ENCODE measurements at regions not wholly inside any gene's neighbourhood (a gene's known extent, or its start where the extent isn't known, plus 50 kb on each side); places are given as distances from the start of the nearest gene placed in this dataset.
"Not testable (repeated sequence)": the region's sequence is repeated elsewhere in the genome, so short reads cannot be mapped to it uniquely, and the experiment has no call there.

DNA sequence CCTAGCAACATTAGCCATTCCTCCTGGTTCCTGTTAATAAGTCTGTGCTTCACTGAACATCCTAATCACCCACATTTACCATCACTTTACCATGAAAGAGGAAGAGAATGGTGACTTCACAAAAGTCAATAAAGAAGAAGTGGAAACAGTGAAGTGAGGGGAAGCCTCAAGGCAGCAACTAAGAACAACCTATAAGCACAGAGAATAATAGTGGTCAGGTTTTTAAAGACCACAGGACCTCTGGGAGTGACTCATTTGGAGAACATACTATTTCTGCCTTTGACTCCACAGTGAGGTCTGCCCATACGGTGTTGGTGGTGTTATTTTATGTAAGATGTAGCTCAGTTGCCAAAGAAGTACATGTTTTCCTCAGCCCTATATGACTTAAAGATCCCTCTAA, 86.0 kb upstream of the TET2 start:
- DNase-seq = peak; percentile 66

DNA sequence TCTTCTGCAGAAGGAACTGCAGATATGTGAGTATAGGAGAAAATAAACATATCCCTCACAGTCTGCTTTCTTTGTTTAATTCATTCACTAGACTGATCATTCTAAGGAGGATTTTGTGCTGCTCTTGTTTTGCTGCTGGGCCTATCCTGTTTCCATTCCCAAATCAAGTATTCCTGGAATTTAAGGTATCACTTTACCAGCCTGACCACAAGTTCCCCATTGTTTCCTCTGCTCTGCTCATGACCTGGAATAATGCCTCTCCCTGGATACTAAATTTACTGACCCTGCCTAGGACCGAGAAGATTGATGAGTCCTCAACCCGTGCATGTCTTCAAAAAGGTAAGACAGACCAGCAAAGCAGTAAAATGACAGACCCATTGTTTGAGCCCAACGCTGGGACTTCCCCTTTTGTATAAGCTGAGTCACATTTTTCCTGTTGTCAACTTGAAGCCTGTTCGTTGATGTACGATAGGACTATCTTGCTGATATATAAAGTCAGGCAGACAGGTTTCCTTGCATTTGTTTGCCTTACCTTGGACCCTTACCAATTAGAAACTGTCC, 85.5 kb upstream of the TET2 start:
- peak; percentile 36 for DNase-seq

DNA sequence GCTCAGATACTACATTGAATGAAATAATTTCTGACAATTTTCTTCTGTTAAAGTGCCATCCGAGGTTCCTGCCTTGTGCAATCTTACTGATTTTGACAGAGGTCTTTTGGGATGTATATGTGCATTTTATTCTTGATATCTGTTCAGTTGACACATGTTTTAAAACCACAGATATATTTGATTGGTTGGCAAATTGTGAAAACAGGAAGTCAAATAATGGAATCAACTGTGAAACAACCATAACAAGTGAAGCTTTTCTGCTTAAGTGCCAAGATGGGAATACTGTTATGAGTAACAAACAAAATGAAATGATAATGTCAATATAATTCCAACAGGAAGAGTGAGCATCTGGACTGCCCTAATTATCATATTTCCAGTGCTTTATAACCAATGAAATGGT, 84.9 kb upstream of the TET2 start:
- DNase-seq = no peak

DNA sequence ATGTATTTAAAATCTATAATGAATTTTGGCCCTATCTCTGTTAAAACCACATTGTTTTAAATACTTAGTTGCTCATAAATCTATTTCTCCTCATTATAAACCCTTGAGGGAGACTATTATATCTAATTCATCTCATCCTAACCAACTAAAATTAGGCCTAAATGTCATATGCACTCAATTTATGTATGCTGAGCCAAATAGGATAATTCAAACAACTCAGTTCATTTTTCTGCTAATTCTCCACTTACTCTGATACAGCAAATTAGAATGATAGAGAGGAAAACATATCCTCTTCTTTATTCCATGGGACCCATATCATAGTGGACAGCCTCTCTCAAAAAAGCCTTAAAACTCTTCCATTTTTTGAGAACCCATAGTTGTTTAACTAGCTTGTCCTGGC, 80.3 kb upstream of the TET2 start:
- DNase-seq = no peak

DNA sequence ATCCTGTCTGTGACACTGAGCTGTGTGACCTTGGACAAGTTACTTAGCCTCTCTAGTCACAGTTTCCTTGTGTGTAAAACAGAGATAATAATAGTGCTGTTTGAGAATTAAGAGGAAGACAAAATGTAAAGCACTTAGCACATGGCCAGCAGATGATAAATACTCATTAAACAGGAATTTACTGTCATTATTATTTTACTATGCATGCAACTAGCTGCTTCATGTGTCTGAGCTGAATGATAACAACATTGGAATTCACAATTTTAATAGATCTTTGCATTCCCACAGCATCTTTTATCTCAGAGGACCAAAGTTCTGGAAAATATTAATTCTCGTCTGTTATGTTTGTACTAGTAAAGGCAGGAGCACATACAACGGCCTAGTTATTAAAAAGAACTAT, 79.2 kb upstream of the TET2 start:
- peak; percentile 33 for DNase-seq

DNA sequence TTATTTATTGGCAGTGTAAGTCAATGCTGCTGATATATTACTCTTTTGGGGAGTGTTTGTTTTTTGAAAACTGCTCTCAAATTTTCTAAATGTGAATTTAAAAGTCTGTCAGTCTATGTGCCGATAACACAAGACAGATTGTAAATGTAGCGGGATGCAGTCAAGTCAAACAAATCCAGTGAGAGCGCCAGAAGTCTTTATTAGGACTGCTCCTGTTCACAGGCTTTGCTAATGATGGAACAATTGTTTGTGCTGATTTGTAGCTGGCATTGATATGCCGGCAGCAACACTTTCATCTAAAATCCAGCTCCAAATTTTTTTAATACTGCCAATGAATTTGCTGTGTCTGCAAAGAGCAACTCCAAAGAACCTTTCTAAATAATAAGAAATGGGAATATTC, 78.7 kb upstream of the TET2 start:
- no peak for DNase-seq

DNA sequence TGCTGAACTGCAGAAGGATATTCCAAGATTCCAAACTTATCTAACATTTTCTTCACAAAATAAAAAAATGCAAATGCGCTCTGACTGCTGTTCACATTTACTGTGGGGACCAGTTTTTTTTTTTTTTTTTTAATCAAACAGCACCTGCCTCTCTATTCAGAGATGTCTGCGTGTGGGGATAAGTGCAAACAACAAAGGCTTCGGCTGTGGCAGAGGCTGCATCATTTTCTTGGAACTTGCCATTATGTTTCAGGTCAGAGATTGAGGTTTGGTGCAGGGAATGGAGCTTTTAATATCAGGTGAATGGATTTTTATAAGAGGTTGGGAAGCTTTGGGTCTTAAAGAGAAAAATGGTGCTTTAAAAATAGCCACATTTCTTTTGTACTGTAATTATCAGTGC, 78.2 kb upstream of the TET2 start:
- no peak for DNase-seq

DNA sequence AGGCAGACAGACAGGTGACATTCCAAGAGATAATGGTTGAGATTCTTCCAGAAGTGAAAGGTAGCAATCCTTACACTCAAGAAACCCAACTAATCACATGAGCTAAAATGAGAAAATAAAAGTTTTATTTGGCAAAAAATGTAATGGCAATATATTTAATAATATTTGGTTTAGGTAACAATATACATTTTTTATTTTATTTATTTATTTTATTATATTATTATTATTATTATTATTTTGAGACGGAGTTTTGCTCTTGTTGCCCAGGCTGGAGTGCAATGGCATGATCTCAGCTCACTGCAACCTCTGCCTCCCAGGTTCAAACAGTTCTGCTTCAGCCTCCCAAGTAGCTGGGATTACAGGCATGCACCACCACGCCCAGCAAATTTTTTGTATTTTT, 74.6 kb upstream of the TET2 start:
- DNase-seq = not testable (repeated sequence)

DNA sequence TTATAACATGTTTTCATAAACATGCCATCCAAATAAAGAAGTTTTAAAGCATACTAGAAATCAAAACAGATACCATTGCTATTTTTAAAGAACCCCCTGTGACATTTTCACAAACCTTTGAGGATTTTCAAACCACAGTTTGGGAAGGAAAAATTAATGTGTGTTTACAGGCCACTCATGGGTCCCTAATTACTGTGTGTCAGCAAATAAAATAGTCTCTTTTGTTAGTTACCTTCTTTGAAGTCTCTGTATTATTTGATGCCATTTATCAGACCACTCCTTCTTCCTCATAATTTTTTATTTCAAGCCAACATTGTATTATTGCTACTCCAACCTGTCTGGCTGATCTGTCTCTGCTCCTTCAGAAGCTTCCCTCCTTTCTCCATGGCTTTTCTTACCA, 72.6 kb upstream of the TET2 start:
- DNase-seq = no peak

DNA sequence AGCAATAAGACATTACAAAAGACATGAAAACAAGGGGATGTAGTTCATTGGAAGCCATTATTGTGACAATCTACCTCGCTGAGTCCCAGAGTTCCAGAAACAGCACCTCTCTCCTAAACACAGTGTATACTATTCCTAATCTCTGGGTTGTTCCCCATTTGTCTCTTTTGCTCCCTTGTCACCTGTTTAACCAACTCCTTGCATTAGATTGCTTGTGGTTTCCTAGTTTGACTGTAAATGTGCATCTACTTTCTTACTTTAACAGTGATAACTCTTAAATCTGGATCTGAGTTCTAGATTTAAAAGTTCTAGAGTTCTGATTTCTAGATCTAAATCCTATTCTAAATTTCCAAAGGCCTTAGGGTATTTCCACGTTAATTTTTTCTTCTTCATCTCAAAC, 71.6 kb upstream of the TET2 start:
- DNase-seq = no peak

DNA sequence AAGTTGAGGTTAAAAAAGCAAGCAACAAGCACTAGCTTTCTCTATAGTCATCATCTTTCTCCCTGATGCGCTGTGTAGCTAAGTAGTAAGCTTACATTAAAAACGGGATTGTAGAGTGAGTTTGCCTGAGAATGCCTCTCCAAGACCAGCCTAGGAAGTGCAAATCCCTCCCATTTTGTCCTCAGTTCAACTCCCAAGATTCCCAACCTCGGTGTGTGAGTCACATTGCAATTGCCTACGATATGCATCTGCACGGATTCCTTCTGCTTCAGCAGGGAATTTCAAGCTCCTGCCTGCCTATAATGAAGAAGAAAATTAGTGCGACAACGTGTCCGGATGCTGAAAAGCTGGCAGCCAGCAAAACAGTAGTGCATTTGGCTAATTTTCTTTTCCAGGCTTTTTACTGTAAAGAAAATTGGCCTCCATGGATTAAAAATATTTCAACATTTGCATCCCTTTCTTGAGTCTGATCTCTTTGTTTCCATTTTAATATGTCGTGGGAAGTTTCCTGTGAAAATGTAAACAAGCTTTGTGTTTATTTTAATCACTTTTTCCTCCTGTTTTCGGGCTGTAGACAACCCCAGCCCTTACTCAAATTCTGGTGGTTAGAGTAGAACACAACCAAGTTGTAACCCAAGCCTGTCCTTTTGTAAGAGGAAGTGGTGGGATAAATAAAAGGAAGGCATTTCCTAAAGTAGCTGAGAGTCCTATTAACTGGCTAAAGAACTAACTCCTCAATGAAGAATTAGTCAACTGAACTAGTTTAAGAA, 58.4 kb upstream of the TET2 start:
- DNase-seq = peak; percentile 97

DNA sequence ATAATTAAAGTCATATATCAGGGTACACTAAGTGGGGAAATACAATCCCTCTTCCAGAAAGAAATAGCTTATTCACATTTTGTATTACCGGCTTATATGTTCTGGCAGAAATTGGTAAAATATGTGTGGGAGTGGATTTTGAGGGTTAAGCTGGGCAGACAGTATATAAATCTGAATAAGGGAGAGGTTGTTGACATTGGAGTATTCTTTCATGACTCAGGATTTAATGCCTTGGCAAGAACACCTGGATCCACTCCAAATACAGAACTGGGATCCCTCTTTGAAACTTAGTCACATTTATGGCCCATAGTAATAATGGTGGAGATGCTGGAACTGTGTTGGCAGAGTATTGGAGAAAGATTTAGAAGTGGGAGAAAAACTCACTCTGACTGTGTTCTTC, 54.3 kb upstream of the TET2 start:
- DNase-seq = peak; percentile 95

DNA sequence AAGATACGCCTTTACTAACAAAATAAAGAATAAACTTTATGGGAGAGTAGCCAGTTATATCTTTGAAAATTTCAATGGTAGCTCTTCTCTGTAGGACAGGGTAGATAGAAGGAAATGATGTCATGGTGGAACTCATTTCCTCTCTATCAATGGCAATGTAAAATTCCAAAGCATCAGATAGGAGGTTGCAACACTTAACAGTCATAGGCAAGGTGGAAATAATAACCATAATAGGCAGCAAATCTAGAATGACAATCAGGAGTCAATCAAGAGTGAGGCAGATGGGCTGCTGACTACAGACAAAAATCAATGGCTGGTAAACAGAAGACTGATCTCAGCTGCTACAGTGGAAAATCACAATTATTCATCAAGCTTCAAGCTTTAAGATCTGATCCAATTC, 53.9 kb upstream of the TET2 start:
- peak; percentile 56 for DNase-seq

DNA sequence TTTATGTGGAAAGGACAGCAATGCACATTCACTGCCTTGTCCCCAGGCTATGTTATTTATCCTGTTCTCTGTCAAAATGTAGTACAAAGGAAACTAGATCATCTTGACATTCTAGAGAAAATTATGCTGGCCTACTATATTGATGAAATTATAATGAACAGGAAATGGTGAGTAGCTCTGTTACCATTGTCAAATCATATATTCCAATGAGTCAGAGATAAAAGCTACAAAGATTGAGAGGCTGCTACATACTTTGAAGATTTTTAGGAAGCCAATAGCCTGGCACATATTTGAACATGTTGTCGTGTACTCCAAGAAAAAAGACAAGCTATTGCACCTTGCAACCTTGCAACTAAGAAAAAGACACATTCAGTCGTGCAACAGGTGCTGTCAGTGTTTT, 52.7 kb upstream of the TET2 start:
- no peak for DNase-seq

All from fibroblast of upper back skin (primary cell).